ENCODE measurements at regions not wholly inside any gene's neighbourhood (a gene's known extent, or its start where the extent isn't known, plus 50 kb on each side); places are given as distances from the start of the nearest gene placed in this dataset.

GRCh38 chr7:88600695-88601094 lies 158.8 kb upstream of the ZNF804B start:
- TF ChIP-seq POLR2AphosphoS5 (IDR thresholded peaks at IDR 0.05; ENCODE audit: borderline replicate concordance, low read depth, low read length) (no peak), EZH2 (IDR thresholded peaks at IDR 0.05) (no peak), FOXP2 (optimal IDR thresholded peaks at IDR 0.05; ENCODE audit: control extremely low read depth, extremely low read length, insufficient read depth) (no peak)

All from SK-N-MC (cell line).